HG02678 (cell line): ENCODE measurements at regions not wholly inside any gene's neighbourhood (a gene's known extent, or its start where the extent isn't known, plus 50 kb on each side); places are given as distances from the start of the nearest gene placed in this dataset.
A peak's percentile ranks its signal among the peaks of the same experiment; 100 is the strongest.
"Not testable (repeated sequence)": the region's sequence is repeated elsewhere in the genome, so short reads cannot be mapped to it uniquely, and the experiment has no call there.

ENCODE experiments used
- ATAC-seq: cut with Tn5 transposase; IDR thresholded peaks from one replicate; pipeline ENCODE4 v1.9.1; 2021; ENCODE audit warnings: mild to moderate bottlenecking, moderate library complexity; ENCODE audit not compliant: unreplicated experiment

GRCh38 chr13:65725006-65725405, 1505.1 kb downstream of the PCDH9 start:
- no peak for ATAC-seq

- no peak for ATAC-seq
Observed at GRCh38 chr13:65724226-65724625, 1505.9 kb downstream of the PCDH9 start.

- no peak for ATAC-seq
Observed at GRCh38 chr13:65722506-65722905, 1507.6 kb downstream of the PCDH9 start.

GRCh38 chr13:65719831-65720230, 1510.3 kb downstream of the PCDH9 start:
- no peak for ATAC-seq

- ATAC-seq, result no peak
Observed at GRCh38 chr13:65710514-65710913, 1519.6 kb downstream of the PCDH9 start.

- no peak for ATAC-seq
Observed at GRCh38 chr13:65697843-65698242, 1532.3 kb downstream of the PCDH9 start.

- no peak for ATAC-seq
Observed at GRCh38 chr13:65679240-65679639, 1550.9 kb downstream of the PCDH9 start.

GRCh38 chr13:65677906-65678305, 1552.2 kb downstream of the PCDH9 start:
- ATAC-seq, result no peak

- not testable (repeated sequence) for ATAC-seq
Observed at GRCh38 chr13:65675383-65675782, 1554.8 kb downstream of the PCDH9 start.

- ATAC-seq, result no peak
Observed at GRCh38 chr13:65670014-65670625, 1560.0 kb downstream of the PCDH9 start.

GRCh38 chr13:65660731-65661130, 1569.4 kb downstream of the PCDH9 start:
- ATAC-seq, result no peak

- ATAC-seq, result no peak
Observed at GRCh38 chr13:65656740-65657329, 1573.3 kb downstream of the PCDH9 start.

GRCh38 chr13:65653613-65654012, 1576.5 kb downstream of the PCDH9 start:
- no peak for ATAC-seq

GRCh38 chr13:65650321-65650720, 1579.8 kb downstream of the PCDH9 start:
- ATAC-seq, result no peak

GRCh38 chr13:65642996-65643395, 1587.1 kb downstream of the PCDH9 start:
- ATAC-seq, result no peak

GRCh38 chr13:65642301-65642700, 1587.8 kb downstream of the PCDH9 start:
- ATAC-seq, result no peak

- ATAC-seq, result peak; percentile 82
Observed at GRCh38 chr13:65638572-65639168, 1591.5 kb downstream of the PCDH9 start.

GRCh38 chr13:65633806-65634205, 1596.3 kb downstream of the PCDH9 start:
- ATAC-seq, result no peak

- ATAC-seq, result no peak
Observed at GRCh38 chr13:65631078-65631477, 1599.1 kb downstream of the PCDH9 start.

- no peak for ATAC-seq
Observed at GRCh38 chr13:65629926-65630325, 1600.2 kb downstream of the PCDH9 start.

- ATAC-seq, result no peak
Observed at GRCh38 chr13:65623148-65623547, 1607.0 kb downstream of the PCDH9 start.

GRCh38 chr13:65615506-65615905, 1614.6 kb downstream of the PCDH9 start:
- ATAC-seq, result no peak

- no peak for ATAC-seq
Observed at GRCh38 chr13:65613004-65613403, 1617.1 kb downstream of the PCDH9 start.
